Activated CD8-positive, alpha-beta memory T cell treated with anti-CD3 and anti-CD28 coated beads for 4 hours (primary cell): ENCODE measurements at regions not wholly inside any gene's neighbourhood (a gene's known extent, or its start where the extent isn't known, plus 50 kb on each side); places are given as distances from the start of the nearest gene placed in this dataset.

ENCODE experiments used
- DNase-seq, 2 donors: peaks; one replicate each; pipeline ENCODE4 v3.0.0-alpha.2; 2020; ENCODE audit warnings: low read depth in 2 of 2

GRCh38 chr6:164455835-164456234, 853.6 kb downstream of the C6orf118 start:
- DNase-seq: no peak

GRCh38 chr6:164453835-164454234, 855.6 kb downstream of the C6orf118 start:
- DNase-seq: no peak

DNA sequence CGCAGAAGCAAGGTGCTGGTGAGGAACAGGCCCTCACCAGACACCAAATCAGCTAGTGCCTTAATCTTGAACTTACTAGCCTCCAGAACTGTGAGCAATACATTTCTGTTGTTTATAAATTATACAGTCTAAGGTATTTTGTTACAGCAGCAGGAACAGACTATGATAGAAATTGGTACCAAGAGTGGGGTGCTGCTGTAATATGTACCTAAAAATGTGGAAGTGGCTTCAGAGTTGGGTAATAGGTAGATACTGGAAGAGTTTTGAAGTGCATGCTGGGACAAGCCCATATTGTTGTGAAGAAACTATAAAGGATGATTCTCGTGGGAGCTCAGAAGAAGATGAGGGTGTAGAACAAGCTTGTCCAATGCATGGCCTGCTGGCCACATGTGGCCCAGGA, 866.8 kb downstream of the C6orf118 start:
- DNase-seq: no peak

GRCh38 chr6:164439331-164439730, 870.1 kb downstream of the C6orf118 start:
- DNase-seq: no peak

DNA sequence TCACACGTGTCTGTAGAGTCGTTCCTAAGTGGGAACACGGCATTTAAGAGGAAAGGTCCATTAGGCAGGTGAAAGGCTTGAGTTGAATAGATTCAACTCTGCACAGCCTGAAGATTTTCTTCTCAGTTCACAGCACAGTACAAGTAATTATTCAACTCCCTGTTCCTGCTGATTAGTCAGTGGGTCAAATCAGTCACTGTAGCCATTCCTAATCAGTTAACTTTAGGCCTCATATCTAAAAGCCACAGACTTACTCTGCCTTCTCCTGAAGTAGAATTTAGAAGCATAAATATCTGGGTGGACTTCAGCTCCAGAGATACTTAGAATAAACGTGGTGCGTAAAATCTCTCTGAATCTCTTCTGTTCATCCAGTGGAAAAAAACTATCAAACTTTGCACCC, 872.4 kb downstream of the C6orf118 start:
- no peak for DNase-seq

GRCh38 chr6:164427728-164428402, 881.5 kb downstream of the C6orf118 start:
- no peak for DNase-seq

DNA sequence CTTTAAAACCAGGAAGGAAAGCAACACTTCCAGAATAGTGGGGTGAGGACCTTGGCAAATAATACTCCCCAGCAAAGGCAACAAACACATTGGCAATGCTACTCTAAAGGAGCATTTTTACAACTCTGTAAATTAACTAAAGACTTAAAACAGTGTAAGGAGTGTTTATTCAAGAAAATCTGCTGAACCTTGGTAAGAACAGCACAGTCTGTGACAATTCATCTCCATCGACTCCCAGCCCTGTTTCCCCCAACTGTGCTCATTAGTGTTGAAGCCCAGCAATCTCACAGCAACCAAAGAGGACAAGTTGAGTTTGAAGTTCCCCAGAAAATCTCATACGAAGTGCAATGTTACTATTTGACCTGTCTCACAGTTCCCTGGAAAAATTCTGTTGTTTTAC, 884.9 kb downstream of the C6orf118 start:
- DNase-seq: no peak

GRCh38 chr6:164419099-164419498, 890.3 kb downstream of the C6orf118 start:
- DNase-seq: no peak

DNA sequence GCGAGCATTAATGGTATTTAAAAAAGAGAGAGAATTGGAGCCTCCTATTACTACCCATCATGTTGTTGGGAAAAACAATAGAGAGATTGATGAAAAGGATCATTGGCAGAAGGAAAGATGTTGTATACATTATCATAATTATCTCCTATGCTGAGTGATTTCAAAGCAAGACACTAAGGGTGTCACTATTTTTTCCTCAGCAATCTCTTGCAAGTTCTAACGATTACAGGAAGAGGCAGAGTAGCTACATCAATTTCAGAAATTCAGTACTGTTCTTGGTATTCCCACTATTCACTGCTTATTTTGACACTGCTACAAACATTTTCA, 891.2 kb downstream of the C6orf118 start:
- no peak for DNase-seq

- no peak for DNase-seq
Measured at GRCh38 chr6:164417537-164418261, 891.7 kb downstream of the C6orf118 start.

DNA sequence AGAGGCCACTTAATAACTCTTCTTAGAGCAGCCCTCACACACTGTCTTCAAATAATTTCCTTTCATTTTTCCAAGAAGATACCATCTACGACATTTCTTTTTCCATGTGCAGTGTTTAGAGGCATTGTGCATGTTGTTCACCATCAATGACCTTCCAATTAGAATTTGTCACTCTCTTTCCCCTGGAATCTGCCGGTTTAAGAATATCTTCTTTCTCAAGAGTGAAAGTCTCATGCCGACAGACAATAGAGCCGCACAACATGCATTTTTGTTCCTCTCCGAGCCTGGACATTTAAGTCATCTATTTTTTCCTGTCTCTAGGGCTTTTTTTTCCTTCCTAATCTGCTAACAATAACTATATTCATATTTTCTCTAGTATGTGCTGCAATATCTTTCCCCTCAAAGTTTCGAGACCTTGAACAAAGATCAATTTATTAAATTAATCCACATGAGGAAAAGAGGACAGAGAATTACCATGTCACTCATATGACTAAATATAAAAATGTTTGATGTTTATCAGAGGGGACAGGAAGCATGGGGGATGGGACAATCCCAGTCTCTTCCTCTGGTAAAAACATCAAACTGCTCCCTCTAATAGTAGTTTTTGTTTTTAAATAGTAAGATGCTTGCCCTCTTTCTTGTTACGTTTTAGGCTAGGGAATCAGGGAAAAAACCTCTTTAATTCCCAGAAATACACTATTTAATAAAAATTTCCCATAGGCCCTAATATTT, 893.4 kb downstream of the C6orf118 start:
- DNase-seq: no peak

DNA sequence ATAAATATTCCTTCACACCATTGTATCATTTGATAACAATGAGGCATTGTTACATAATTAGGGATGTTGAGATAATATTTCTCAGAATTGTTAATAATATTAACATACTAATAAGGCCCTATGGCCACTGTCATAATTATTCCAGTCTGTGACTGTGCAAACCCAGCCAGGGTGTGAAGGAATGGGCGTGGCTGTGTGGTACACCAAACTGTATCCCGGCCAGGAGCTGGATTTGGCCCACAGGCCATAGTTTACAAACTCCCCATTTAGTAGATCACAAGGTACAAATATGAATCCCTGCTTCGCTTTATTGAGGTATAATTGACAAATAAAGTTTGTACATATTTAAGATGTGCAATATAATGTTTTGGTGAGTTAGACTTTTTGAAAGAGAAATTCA, 894.7 kb downstream of the C6orf118 start:
- DNase-seq: no peak

DNA sequence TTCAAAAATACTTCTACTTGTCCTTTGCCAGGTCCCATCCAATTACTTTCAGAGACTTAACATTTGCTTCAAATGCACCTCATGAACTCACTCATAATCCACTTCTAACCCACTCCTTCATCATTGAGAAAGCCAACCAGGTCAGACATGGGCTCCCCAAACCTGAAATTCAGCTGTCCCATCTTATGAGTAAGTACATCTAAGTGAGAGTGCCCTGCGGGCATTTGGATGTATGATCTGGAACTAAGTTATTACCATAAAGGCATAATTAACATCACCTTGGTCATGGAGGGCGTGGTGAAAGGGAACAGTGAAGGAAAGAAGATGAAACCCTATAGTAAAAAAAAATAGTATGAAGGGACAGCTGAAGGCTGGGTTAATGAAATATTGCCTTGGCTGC, 896.8 kb downstream of the C6orf118 start:
- no peak for DNase-seq

- no peak for DNase-seq
Measured at GRCh38 chr6:164410017-164410416, 899.4 kb downstream of the C6orf118 start.

DNA sequence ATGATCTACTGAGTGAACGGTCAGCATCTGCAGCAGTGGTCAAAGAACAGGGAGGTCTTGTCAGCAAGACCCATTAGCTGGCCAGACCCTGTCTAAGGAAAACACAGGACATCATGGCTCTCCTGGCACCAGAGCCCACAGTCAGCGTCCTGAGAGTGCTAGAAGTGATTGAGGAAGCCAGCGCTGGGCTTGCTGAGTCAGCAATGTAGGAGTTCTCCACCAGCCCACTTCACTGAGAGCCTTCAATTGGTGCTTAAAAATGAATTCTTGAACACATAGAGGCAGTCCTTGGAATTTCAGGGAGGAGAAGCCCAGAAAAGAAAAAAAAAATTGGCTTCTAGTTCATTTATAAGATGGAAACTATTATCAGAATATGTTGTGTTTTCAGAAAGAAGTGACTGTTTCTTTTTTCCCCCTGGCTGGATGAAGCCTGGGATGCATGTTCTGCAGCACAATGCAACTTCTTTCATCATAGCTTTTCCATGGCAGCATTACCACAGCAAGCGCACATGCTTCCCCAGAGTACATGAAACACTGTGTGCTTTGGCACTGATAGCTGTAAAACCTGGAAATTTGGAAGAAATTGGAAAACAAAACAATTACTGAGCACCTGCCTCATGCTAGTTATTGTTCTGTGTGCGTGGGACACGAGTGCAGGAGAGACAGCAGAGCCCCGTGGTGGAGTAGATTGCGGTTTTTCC, 899.9 kb downstream of the C6orf118 start:
- DNase-seq: no peak

GRCh38 chr6:164408868-164409267, 900.5 kb downstream of the C6orf118 start:
- no peak for DNase-seq

DNA sequence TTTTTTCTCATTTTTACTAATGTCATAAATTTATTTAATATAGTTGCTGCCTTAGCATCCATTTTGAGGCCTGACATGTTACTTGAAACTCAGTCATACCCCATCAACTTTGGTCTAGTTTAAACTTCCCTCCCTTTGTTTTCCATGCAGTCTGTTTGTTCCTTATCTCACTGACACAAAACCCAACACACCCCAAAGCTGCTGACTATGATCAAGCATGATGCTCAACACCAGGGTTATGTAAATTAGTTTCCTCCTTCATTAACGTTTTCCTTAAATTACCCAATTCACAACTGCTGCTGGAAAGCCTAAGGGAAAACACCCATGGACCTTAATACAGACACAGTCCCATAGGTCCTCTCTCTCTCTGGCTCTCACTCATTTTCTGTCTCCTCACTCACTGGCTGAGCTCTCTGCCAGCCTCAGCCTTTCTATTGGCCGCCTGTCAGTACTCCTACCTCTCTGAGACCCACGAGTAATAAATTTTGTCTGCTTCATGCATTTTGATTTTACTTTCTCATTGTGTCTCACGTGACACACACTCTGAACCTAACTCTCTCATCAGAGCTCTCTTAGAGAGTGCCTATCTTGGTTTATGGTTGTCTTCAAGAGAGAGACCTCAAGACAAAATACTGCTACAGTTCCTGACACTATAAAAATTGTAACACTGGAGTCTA, 904.5 kb downstream of the C6orf118 start:
- DNase-seq: no peak

- no peak for DNase-seq
Measured at GRCh38 chr6:164401871-164402270, 907.5 kb downstream of the C6orf118 start.

DNA sequence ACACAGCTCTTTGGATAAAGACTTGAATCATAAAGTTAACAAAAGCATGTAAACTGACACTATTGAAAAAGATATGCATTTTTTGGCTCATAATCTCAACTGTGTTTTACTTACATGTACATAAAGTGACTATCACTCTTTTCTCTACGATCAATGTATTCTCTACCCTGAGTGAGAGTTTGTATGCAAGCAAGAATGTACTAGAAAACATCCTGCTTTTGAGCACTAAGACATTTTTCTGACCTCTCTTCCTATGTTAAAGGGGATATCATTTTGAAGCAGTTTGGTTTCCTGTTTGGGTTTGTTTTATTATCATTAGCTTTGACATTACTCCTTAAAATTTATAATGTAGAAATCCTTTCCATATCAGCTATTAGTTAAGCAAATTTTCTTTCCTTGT, 910.8 kb downstream of the C6orf118 start:
- no peak for DNase-seq

- DNase-seq: no peak
Measured at GRCh38 chr6:164396071-164397047, 913.0 kb downstream of the C6orf118 start.

- no peak for DNase-seq
Measured at GRCh38 chr6:164379795-164380194, 929.6 kb downstream of the C6orf118 start.
